Lower leg skin (tissue), 4 donors: ENCODE measurements at regions not wholly inside any gene's neighbourhood (a gene's known extent, or its start where the extent isn't known, plus 50 kb on each side); places are given as distances from the start of the nearest gene placed in this dataset.
"Not testable (repeated sequence)": the region's sequence is repeated elsewhere in the genome, so short reads cannot be mapped to it uniquely, and the experiment has no call there.

Experiments
- DNase-seq, 2 donors: peaks; one replicate each; pipeline ENCODE4 v3.0.0-alpha.2; 2019; ENCODE audit warnings: low spot score in 2 of 2
- H3K4me3 ChIP-seq: fragments of 200-600 bp; sonication (generic); 2 replicates; pipeline ENCODE4 v1.5.1; 2017; ENCODE audit warnings: mild to moderate bottlenecking, low read depth; ENCODE audit not compliant: poor library complexity, severe bottlenecking
- CTCF ChIP-seq, 3 donors: fragments of 450-650 bp; IDR thresholded peaks; one replicate each; pipeline ENCODE4 v1.5.1; 2016; ENCODE audit warnings: antibody characterized with exemption in 3 of 3, mild to moderate bottlenecking in 3 of 3, moderate library complexity in 2 of 3
- POLR2A ChIP-seq, 2 donors: fragments of 450-650 bp; IDR thresholded peaks; one replicate each; pipeline ENCODE4 v1.6.1; 2016 to 2017; ENCODE audit warnings: antibody characterized with exemption in 2 of 2, mild to moderate bottlenecking in 1 of 2, moderate library complexity in 1 of 2
- WGBS, 2 donors: methylation state at CpG; one replicate each; pipeline ENCODE4 v1.1.5; 2018; 5-methylcytosine and 5-hydroxymethylcytosine counted together
- intact Hi-C: fragments of 100-400 bp; cut with DNase I; formaldehyde crosslinking; loops from one replicate; pipeline ENCODE4 v1.15.0; 2023; ENCODE audit warnings: low total_unique reads

DNA sequence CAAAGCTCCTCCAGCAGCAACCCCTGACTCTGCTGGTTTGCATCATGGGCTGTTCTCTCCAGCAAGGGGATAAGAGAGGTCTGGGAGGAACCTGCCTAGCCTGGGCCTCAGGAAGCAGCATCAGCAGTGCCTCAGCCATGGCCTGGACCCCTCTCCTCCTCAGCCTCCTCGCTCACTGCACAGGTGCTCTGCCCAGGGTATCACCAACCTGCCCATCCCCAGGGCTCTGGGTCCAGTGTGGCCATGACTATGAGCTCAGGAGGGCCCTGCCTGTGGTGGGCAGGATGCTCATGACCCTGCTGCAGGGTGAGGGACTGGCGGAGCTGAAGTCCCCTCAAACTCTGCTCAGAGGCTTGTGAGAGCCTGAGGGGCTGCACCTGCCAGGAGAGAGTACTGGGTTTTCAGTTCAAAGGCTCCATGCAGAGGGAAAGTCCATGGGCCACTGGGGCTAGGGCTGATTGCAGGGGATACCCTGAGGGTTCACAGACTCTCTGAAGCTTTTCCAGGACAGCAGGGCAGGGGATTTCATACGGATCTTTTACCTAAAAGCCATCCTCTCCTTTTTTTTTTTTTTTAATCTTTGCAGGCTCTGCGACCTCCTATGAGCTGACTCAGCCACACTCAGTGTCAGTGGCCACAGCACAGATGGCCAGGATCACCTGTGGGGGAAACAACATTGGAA, 115.8 kb upstream of the IGLL5 start:
- peak in 1 of 2 donors; percentile 62 for DNase-seq
- intact Hi-C loops: no loop called here
- TF ChIP-seq CTCF (IDR thresholded peaks at IDR 0.05) (no peak), POLR2A (IDR thresholded peaks at IDR 0.05) (no peak)
- WGBS, 2 donors: 59 to 77% methylated on average over 4 of the region's 4 CpGs
- no peak overlapping the region for H3K4me3 ChIP-seq

DNA sequence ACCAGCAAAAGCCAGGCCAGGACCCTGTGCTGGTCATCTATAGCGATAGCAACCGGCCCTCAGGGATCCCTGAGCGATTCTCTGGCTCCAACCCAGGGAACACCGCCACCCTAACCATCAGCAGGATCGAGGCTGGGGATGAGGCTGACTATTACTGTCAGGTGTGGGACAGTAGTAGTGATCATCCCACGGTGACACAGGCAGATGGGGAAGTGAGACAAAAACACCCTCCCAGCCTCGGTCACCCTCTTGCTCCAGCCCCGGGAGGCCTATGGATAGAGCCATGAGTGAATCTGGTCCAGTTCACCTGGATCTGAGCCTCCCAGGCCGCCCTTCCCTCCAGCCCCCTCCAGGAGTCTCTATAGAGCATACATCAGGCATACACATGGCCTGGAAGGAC, 115.2 kb upstream of the IGLL5 start:
- peak in 1 of 2 donors; percentile 61 for DNase-seq
- TF ChIP-seq CTCF (IDR thresholded peaks at IDR 0.05) (no peak), POLR2A (IDR thresholded peaks at IDR 0.05) (no peak)
- WGBS, 2 donors: 77 to 83% methylated on average over 8 to 9 of the region's 9 CpGs
- H3K4me3 ChIP-seq: no peak overlapping the region
- intact Hi-C loops: no loop called here

DNA sequence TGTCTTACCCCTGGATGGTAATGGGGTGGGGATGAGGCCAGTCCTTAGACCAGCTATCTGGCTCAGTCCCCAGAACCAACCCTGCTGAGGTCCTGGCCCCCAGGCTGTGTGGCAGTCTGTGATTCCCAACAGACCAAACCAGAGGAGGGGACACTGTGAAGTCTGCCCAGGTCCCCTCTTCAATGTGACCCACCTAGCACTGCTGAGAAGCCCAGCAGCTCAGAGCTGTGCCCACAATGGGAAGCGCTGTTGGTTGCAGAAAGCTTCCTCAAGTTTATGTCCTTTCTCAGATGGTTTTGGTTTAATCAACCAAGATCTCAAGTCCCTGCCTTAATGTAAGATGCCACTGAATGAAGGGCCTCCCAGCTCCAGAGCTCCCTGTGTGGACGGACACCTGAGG, 114.7 kb upstream of the IGLL5 start:
- no peak overlapping the region for H3K4me3 ChIP-seq
- intact Hi-C loops: no loop called here
- TF ChIP-seq CTCF (IDR thresholded peaks at IDR 0.05): no peak
- no peak for TF ChIP-seq POLR2A (IDR thresholded peaks at IDR 0.05)
- WGBS, 2 donors: 96 to 98% methylated on average over 2 of the region's 2 CpGs
- no peak for DNase-seq

DNA sequence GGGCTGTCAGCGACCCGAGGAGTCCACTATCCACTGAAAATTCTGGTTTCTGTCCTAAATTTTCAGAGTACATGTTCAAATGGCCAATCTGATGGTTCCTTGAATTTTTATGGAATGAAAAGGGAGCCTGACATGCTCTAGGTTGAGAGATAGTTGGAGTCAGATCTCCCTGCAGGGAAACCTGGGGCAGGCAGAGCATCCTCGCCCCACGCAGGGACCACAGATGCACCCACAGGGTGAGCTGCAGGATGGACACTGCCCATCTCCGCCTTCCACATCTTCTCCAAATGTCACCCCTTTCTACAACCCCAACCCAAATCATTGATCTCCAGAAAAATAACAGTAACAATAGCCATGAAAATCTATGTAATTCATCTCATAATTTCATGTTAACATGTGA, 114.2 kb upstream of the IGLL5 start:
- intact Hi-C loops: no loop called here
- 92 to 96% methylated on average over 5 of the region's 5 CpGs for WGBS, 2 donors
- no peak for TF ChIP-seq POLR2A (IDR thresholded peaks at IDR 0.05)
- no peak for TF ChIP-seq CTCF (IDR thresholded peaks at IDR 0.05)
- no peak overlapping the region for H3K4me3 ChIP-seq
- no peak for DNase-seq

- intact Hi-C loops: no loop called here
- no peak overlapping the region for H3K4me3 ChIP-seq
- WGBS, 2 donors: 65 to 80% methylated on average over 7 of the region's 7 CpGs
- TF ChIP-seq POLR2A (IDR thresholded peaks at IDR 0.05) (no peak), CTCF (IDR thresholded peaks at IDR 0.05) (no peak)
- DNase-seq: peak in 1 of 2 donors; percentile 62
These were observed 113.5 kb upstream of the IGLL5 start for GRCh38 chr22:22773979-22774604.

DNA sequence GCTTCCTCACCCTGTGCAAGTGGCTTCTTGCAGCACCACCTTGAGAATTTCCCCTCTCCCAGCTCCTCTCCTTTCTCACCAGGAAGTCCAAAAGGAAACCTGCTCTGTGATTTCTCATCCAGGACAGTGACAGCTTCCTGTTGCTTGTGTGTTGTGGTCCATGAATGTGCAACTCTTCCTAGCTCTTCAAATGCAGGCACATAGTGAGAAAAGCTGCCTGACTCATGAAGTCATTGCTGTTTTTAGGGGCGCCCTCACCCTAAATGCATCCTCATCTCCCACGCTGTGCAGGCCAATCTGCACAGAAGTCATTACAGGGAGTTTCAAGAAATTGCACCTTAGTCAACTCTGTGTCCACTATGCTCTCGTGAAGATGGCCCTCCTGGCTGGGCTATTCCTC, 112.9 kb upstream of the IGLL5 start:
- 72 to 73% methylated on average over 3 of the region's 3 CpGs for whole genome bisulfite sequencing, 2 donors
- intact Hi-C loops, H3K4me3 ChIP-seq, DNase-seq: not testable (repeated sequence)
